HEK293T (cell line): ENCODE measurements at regions not wholly inside any gene's neighbourhood (a gene's known extent, or its start where the extent isn't known, plus 50 kb on each side); places are given as distances from the start of the nearest gene placed in this dataset.

Source experiments
- ARNT ChIP-seq: fragments of 450-650 bp; IDR thresholded peaks from 2 replicates; pipeline ENCODE4 v1.6.1; 2017; ENCODE audit warnings: mild to moderate bottlenecking
- BHLHE40 ChIP-seq: fragments of 450-650 bp; IDR thresholded peaks from 2 replicates; pipeline ENCODE4 v1.6.1; 2016; ENCODE audit warnings: mild to moderate bottlenecking, moderate library complexity, borderline replicate concordance
- CTBP1 ChIP-seq: fragments of 450-650 bp; IDR thresholded peaks from 2 replicates; pipeline ENCODE4 v1.6.1; 2016; ENCODE audit warnings: borderline replicate concordance
- ELF4 ChIP-seq: fragments of 450-650 bp; IDR thresholded peaks from 2 replicates; pipeline ENCODE4 v1.6.1; 2017; ENCODE audit warnings: antibody characterized with exemption
- FOXK2 ChIP-seq: fragments of 450-650 bp; IDR thresholded peaks from 2 replicates; pipeline ENCODE4 v1.6.1; 2016; ENCODE audit warnings: mild to moderate bottlenecking
- FOXM1 ChIP-seq: fragments of 450-650 bp; IDR thresholded peaks from 2 replicates; pipeline ENCODE4 v1.6.1; 2017; ENCODE audit warnings: mild to moderate bottlenecking, borderline replicate concordance
- HDGF ChIP-seq: fragments of 450-650 bp; IDR thresholded peaks from 2 replicates; pipeline ENCODE4 v1.6.1; 2017; ENCODE audit warnings: antibody characterized with exemption, borderline replicate concordance
- L3MBTL2 ChIP-seq: fragments of 450-650 bp; conservative IDR thresholded peaks from 2 replicates; pipeline ENCODE4 v1.6.1; 2016; ENCODE audit warnings: mild to moderate bottlenecking
- LEF1 ChIP-seq: fragments of 450-650 bp; IDR thresholded peaks from 2 replicates; pipeline ENCODE4 v1.6.1; 2017; ENCODE audit warnings: mild to moderate bottlenecking, borderline replicate concordance
- NFRKB ChIP-seq: fragments of 450-650 bp; IDR thresholded peaks from 2 replicates; pipeline ENCODE4 v1.6.1; 2016; ENCODE audit warnings: mild to moderate bottlenecking, moderate library complexity
- SP1 ChIP-seq: fragments of 450-650 bp; IDR thresholded peaks from 2 replicates; pipeline ENCODE4 v1.6.1; 2017
- SUZ12 ChIP-seq: fragments of 450-650 bp; IDR thresholded peaks from 2 replicates; pipeline ENCODE4 v1.6.1; 2016; ENCODE audit warnings: mild to moderate bottlenecking
- TARDBP ChIP-seq: fragments of 450-650 bp; IDR thresholded peaks from 2 replicates; pipeline ENCODE4 v1.6.1; 2016
- ZNF384 ChIP-seq: fragments of 450-650 bp; IDR thresholded peaks from 2 replicates; pipeline ENCODE4 v1.6.1; 2016

GRCh38 chr10:110447886-110448285 lies 49.8 kb upstream of the DUSP5 start:
- TF ChIP-seq TARDBP = no peak
- TF ChIP-seq CTBP1 = no peak
- TF ChIP-seq SUZ12 = no peak
- no peak for TF ChIP-seq ZNF384
- TF ChIP-seq FOXM1 = no peak
- TF ChIP-seq BHLHE40 = no peak
- no peak for TF ChIP-seq SP1
- no peak for TF ChIP-seq LEF1
- TF ChIP-seq NFRKB = no peak
- no peak for TF ChIP-seq L3MBTL2
- no peak for TF ChIP-seq HDGF
- no peak for TF ChIP-seq ARNT
- no peak for TF ChIP-seq FOXK2
- TF ChIP-seq ELF4 = no peak
